CD4-positive, alpha-beta T cell treated with Interleukin-1 beta for 1 hour (primary cell): ENCODE measurements at regions not wholly inside any gene's neighbourhood (a gene's known extent, or its start where the extent isn't known, plus 50 kb on each side); places are given as distances from the start of the nearest gene placed in this dataset.

Source experiments
- DNase-seq, 2 donors: peaks; one replicate each; pipeline ENCODE4 v3.0.0-alpha.2; 2020 to 2022

GRCh38 chr1:34331020-34331926 lies 154.6 kb downstream of the C1orf94 start:
- DNase-seq, result no peak

- no peak for DNase-seq
Measured at GRCh38 chr1:34332996-34333395, 156.3 kb downstream of the C1orf94 start.

- no peak for DNase-seq
Measured at GRCh38 chr1:34338871-34339270, 162.2 kb downstream of the C1orf94 start.

GRCh38 chr1:34341896-34342295 lies 165.2 kb downstream of the C1orf94 start:
- DNase-seq, result no peak

GRCh38 chr1:34342334-34342733 lies 165.6 kb downstream of the C1orf94 start:
- DNase-seq, result no peak

- no peak for DNase-seq
Measured at GRCh38 chr1:34346128-34346527, 169.4 kb downstream of the C1orf94 start.

GRCh38 chr1:34353409-34353808 lies 176.7 kb downstream of the C1orf94 start:
- DNase-seq, result no peak

- no peak for DNase-seq
Measured at GRCh38 chr1:34354367-34354766, 177.7 kb downstream of the C1orf94 start.

- no peak for DNase-seq
Measured at GRCh38 chr1:34356853-34357252, 180.1 kb downstream of the C1orf94 start.

GRCh38 chr1:34358636-34359035 lies 181.9 kb downstream of the C1orf94 start:
- no peak for DNase-seq

GRCh38 chr1:34359411-34359810 lies 182.7 kb downstream of the C1orf94 start:
- no peak for DNase-seq

GRCh38 chr1:34360574-34360973 lies 183.9 kb downstream of the C1orf94 start:
- no peak for DNase-seq

GRCh38 chr1:34361121-34361520 lies 184.4 kb downstream of the C1orf94 start:
- no peak for DNase-seq

- DNase-seq, result no peak
Measured at GRCh38 chr1:34361781-34362357, 185.2 kb downstream of the C1orf94 start.

- DNase-seq, result no peak
Measured at GRCh38 chr1:34362949-34363348, 186.2 kb downstream of the C1orf94 start.

- DNase-seq, result no peak
Measured at GRCh38 chr1:34363447-34363846, 186.7 kb downstream of the C1orf94 start.

GRCh38 chr1:34363915-34364314 lies 187.2 kb downstream of the C1orf94 start:
- DNase-seq, result no peak

GRCh38 chr1:34364376-34364775 lies 187.7 kb downstream of the C1orf94 start:
- DNase-seq, result no peak

GRCh38 chr1:34365295-34365694 lies 188.6 kb downstream of the C1orf94 start:
- DNase-seq, result no peak

GRCh38 chr1:34366875-34367624 lies 190.3 kb downstream of the C1orf94 start:
- no peak for DNase-seq

GRCh38 chr1:34367954-34368353 lies 191.2 kb downstream of the C1orf94 start:
- no peak for DNase-seq

GRCh38 chr1:34369701-34370455 lies 193.2 kb downstream of the C1orf94 start:
- DNase-seq, result no peak

GRCh38 chr1:34370748-34371147 lies 194.0 kb downstream of the C1orf94 start:
- DNase-seq, result no peak
